ENCODE measurements at regions not wholly inside any gene's neighbourhood (a gene's known extent, or its start where the extent isn't known, plus 50 kb on each side); places are given as distances from the start of the nearest gene placed in this dataset.

DNA sequence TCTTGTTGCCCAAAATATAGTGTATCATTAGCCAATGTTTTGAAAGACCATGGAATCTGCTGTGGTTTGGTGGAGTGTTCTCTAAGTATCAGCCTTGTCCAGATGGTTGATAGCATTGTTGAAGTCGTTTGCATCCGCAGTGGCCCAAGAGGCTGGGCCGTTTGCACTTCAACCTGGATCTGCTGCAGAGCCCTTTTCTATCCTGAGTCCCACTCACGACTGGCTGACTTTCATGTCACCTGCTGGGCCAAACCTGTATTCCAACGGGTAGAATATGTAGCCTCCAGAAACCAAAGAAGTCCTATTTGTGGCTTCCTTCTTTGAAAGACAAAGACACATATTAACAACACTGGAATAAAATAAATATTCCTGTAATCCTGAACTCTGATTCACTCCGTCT lies 1154.1 kb downstream of the RPIA start:
- no peaks in the 10 kb centered on the region for H4K20me1 ChIP-seq (ENCODE audit: low read depth)
- H3K27me3 Mint-ChIP-seq (ENCODE audit: insufficient read depth, low read depth): peaks cover 3% of the 10 kb centered on the region
- H3F3A ChIP-seq (ENCODE audit: low read depth): no peaks in the 10 kb centered on the region
- no peak for DNase-seq (ENCODE audit: low spot score)
- H3K79me2 ChIP-seq (ENCODE audit: low read depth): no peaks in the 10 kb centered on the region
- H3K4me2 ChIP-seq: no peak overlapping the region
- no peak overlapping the region for H2AFZ ChIP-seq (replicated peaks)
- H3K4me1 ChIP-seq: no peaks in the 10 kb centered on the region
- peaks cover 2% of the 10 kb centered on the region for H3K36me3 Mint-ChIP-seq
- no peak overlapping the region for H3K4me3 Mint-ChIP-seq
- peaks cover 83% of the 10 kb centered on the region for H3K9me3 ChIP-seq (ENCODE audit: low read depth)
- TF ChIP-seq, protein P1, sequence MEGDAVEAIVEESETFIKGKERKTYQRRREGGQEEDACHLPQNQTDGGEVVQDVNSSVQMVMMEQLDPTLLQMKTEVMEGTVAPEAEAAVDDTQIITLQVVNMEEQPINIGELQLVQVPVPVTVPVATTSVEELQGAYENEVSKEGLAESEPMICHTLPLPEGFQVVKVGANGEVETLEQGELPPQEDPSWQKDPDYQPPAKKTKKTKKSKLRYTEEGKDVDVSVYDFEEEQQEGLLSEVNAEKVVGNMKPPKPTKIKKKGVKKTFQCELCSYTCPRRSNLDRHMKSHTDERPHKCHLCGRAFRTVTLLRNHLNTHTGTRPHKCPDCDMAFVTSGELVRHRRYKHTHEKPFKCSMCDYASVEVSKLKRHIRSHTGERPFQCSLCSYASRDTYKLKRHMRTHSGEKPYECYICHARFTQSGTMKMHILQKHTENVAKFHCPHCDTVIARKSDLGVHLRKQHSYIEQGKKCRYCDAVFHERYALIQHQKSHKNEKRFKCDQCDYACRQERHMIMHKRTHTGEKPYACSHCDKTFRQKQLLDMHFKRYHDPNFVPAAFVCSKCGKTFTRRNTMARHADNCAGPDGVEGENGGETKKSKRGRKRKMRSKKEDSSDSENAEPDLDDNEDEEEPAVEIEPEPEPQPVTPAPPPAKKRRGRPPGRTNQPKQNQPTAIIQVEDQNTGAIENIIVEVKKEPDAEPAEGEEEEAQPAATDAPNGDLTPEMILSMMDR (IDR thresholded peaks at IDR 0.05): no peak
- H3K4me1 Mint-ChIP-seq: no peaks in the 10 kb centered on the region
- no peak overlapping the region for H3K27ac ChIP-seq
- no peak overlapping the region for H3K4me3 ChIP-seq
- no peak overlapping the region for H3K27ac Mint-ChIP-seq
- no peaks in the 10 kb centered on the region for H3K36me3 ChIP-seq
- peaks cover 66% of the 10 kb centered on the region for H3K9me3 Mint-ChIP-seq
- no peak overlapping the region for H3K9ac ChIP-seq
- H3K27me3 ChIP-seq: no peaks in the 10 kb centered on the region

DNA sequence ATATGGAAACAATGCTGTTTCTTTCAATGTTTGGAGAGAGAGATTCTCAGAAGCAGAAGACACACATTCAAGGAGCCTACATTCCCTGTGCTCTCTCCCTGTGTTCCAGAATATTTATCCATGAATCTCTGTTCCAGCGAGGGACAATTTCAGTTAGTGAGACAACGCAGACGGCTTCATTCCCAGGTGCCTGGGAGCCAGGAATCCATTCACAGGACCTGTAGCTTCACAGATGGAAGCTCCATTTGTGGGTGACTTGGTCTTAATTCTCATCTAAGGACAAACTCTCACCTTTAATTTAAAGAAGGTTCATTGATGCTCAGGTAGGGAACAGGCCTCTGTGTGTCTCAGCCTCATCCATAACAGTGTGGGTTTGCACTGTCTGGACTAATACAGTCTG lies 1156.6 kb downstream of the RPIA start:
- peaks cover 83% of the 10 kb centered on the region for H3K9me3 ChIP-seq (ENCODE audit: low read depth)
- no peak for TF ChIP-seq EZH2 (IDR thresholded peaks at IDR 0.05)
- TF ChIP-seq, protein P1 (IDR thresholded peaks at IDR 0.05): no peak
- TF ChIP-seq EZH2phosphoT487 (IDR thresholded peaks at IDR 0.05): no peak
- peaks cover 61% of the 10 kb centered on the region for H3K9me3 Mint-ChIP-seq

DNA sequence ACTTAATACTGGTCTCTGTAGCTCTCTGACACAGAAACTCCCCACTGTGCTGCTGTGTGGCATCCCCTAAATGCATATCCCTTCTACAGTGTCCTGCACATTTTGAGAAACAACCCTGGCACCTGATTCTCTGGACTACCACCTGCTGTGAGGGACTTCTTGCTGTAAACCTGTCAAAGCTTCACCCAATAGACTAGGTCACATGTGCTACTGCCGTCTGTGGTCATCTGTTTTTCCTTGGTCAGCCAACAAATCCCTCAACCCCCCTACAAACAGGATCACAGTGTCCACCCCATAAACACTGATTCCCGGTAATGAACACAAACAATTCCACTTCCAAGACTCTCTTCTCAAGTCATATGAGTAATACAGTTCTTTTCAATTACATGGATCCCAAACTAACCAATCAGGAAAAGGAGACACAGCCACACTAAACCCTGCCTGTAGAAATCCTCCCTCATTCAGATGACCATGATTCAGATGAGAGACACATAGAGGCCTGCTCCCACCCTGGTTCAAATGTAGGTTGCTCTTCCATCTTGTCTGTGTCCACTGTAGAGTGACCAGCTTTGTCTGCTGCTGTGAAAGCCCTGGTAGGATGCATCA lies 1157.4 kb downstream of the RPIA start:
- Histone ChIP-seq H3K27ac (no peak overlapping the region), H3K27me3 (no peaks in the 10 kb centered on the region), H2AFZ (replicated peaks) (no peak overlapping the region), H3K4me2 (no peak overlapping the region), H3K79me2 (ENCODE audit: low read depth) (no peaks in the 10 kb centered on the region), H3K4me1 (no peaks in the 10 kb centered on the region), H4K20me1 (ENCODE audit: low read depth) (no peaks in the 10 kb centered on the region), H3K4me3 (no peak overlapping the region), H3K9ac (no peak overlapping the region), H3K36me3 (no peaks in the 10 kb centered on the region), H3K9me3 (ENCODE audit: low read depth) (peaks cover 77% of the 10 kb centered on the region), H3F3A (ENCODE audit: low read depth) (no peaks in the 10 kb centered on the region)
- Mint-ChIP-seq H3K9me3 (peaks cover 56% of the 10 kb centered on the region), H3K4me3 (no peak overlapping the region), H3K4me1 (no peaks in the 10 kb centered on the region), H3K36me3 (no peaks in the 10 kb centered on the region), H3K27ac (no peak overlapping the region), H3K27me3 (ENCODE audit: insufficient read depth, low read depth) (peaks cover 2% of the 10 kb centered on the region)
- no peak for DNase-seq (ENCODE audit: low spot score)
- TF ChIP-seq EZH2 (IDR thresholded peaks at IDR 0.05): no peak
- TF ChIP-seq, protein P1 (IDR thresholded peaks at IDR 0.05): no peak
- TF ChIP-seq EZH2phosphoT487 (IDR thresholded peaks at IDR 0.05): no peak

More for the DNA sequence above, 1156.6 kb downstream of the RPIA start:
- peaks cover 2% of the 10 kb centered on the region for H3K27me3 Mint-ChIP-seq (ENCODE audit: insufficient read depth, low read depth)
- Histone ChIP-seq H3K4me2 (no peak overlapping the region), H4K20me1 (ENCODE audit: low read depth) (no peaks in the 10 kb centered on the region), H3K27ac (no peak overlapping the region), H3K4me1 (no peaks in the 10 kb centered on the region), H2AFZ (replicated peaks) (no peak overlapping the region), H3K36me3 (no peaks in the 10 kb centered on the region), H3K4me3 (no peak overlapping the region), H3K9ac (no peak overlapping the region), H3K27me3 (no peaks in the 10 kb centered on the region), H3F3A (ENCODE audit: low read depth) (no peaks in the 10 kb centered on the region), H3K79me2 (ENCODE audit: low read depth) (no peaks in the 10 kb centered on the region)
- no peak for DNase-seq (ENCODE audit: low spot score)
- H3K4me1 Mint-ChIP-seq: no peaks in the 10 kb centered on the region
- H3K27ac Mint-ChIP-seq: no peak overlapping the region
- H3K36me3 Mint-ChIP-seq: no peaks in the 10 kb centered on the region
- H3K4me3 Mint-ChIP-seq: no peak overlapping the region
